SK-N-SH (cell line): ENCODE measurements at regions not wholly inside any gene's neighbourhood (a gene's known extent, or its start where the extent isn't known, plus 50 kb on each side); places are given as distances from the start of the nearest gene placed in this dataset.

Experiments
- CTCF ChIA-PET: fragments of 300-600, 350-600 bp; formaldehyde crosslinking; extraction: SDS; loops from one replicate; lab custom pipeline; 2021; lab: Yijun Ruan, JAX
- POLR2A ChIA-PET: fragments of 350-600 bp; sonication (Branson Sonifier 250); formaldehyde crosslinking; extraction: SDS; loops from one replicate; lab custom pipeline; 2020; ENCODE audit warnings: antibody characterized with exemption, inconsistent platforms; lab: Yijun Ruan, JAX
- DNase-seq: peaks from one replicate; pipeline ENCODE4 v3.0.0; 2012
- H2AFZ ChIP-seq: fragments of 200-600 bp; sonication (generic); 2 replicates; pipeline ENCODE4 v1.8.1; 2016; ENCODE audit warnings: antibody characterized with exemption, mild to moderate bottlenecking, low read depth
- H3F3A ChIP-seq: fragments of 200-600 bp; sonication (generic); replicated peaks from 2 replicates; pipeline ENCODE3; 2016; ENCODE audit warnings: antibody characterized with exemption, mild to moderate bottlenecking; ENCODE audit not compliant: insufficient read depth
- H3K27ac ChIP-seq, 2 experiments: fragments of 200-500 bp in 1 of 2; fragments of 200-600 bp in 1 of 2; sonication (Bioruptor generic) in 1 of 2; sonication (generic), shearing (Covaris generic) in 1 of 2; 2 replicates each; pipeline versions ENCODE4 v1.5.1 to v1.6.1; 2014 to 2016; ENCODE audit warnings: low read depth in 2 of 2, inconsistent platforms in 1 of 2, low read length in 1 of 2, mild to moderate bottlenecking in 1 of 2, mixed read lengths in 1 of 2
- H3K27me3 ChIP-seq: fragments of 200-600 bp; sonication (generic), shearing (Covaris generic); 2 replicates; pipeline ENCODE4 v1.6.1; 2016; ENCODE audit warnings: mixed run types; ENCODE audit not compliant: insufficient read depth
- H3K36me3 ChIP-seq, 2 experiments: fragments of 200-500 bp in 1 of 2; fragments of 200-600 bp in 1 of 2; sonication (Bioruptor generic) in 1 of 2; sonication (generic) in 1 of 2; replicated peaks in 1 of 2; 2 replicates each; pipeline versions ENCODE3 to v1.5.1; 2014 to 2016; ENCODE audit warnings: low read length in 1 of 2, mild to moderate bottlenecking in 1 of 2; ENCODE audit not compliant: insufficient read depth in 2 of 2, control insufficient read depth in 1 of 2
- H3K4me1 ChIP-seq, 2 experiments: fragments of 200-500 bp in 1 of 2; fragments of 200-600 bp in 1 of 2; sonication (Bioruptor generic) in 1 of 2; sonication (generic), shearing (Covaris generic) in 1 of 2; 2 replicates each; pipeline versions ENCODE4 v1.5.1 to v1.6.1; 2014 to 2016; ENCODE audit warnings: low read depth in 1 of 2, low read length in 1 of 2, mixed run types in 1 of 2; ENCODE audit not compliant: insufficient read depth in 2 of 2, control insufficient read depth in 1 of 2
- H3K4me2 ChIP-seq: fragments of 200-600 bp; sonication (generic), shearing (Covaris generic); 2 replicates; pipeline ENCODE4 v1.6.1; 2017; ENCODE audit warnings: mixed run types
- H3K4me3 ChIP-seq, 2 experiments: fragments of 200-500 bp in 1 of 2; fragments of 200-600 bp in 1 of 2; sonication (Bioruptor generic) in 1 of 2; sonication (generic), shearing (Covaris generic) in 1 of 2; 2 replicates each; pipeline versions ENCODE4 v1.5.1 to v1.8.1; 2014 to 2016; ENCODE audit warnings: low read depth in 2 of 2, inconsistent platforms in 1 of 2, low read length in 1 of 2, mild to moderate bottlenecking in 1 of 2, mixed read lengths in 1 of 2, moderate library complexity in 1 of 2
- H3K79me2 ChIP-seq: fragments of 200-600 bp; sonication (generic); 2 replicates; pipeline ENCODE4 v1.8.1; 2017; ENCODE audit warnings: mild to moderate bottlenecking; ENCODE audit not compliant: insufficient read depth
- H3K9ac ChIP-seq: fragments of 200-600 bp; sonication (generic); 2 replicates; pipeline ENCODE4 v1.6.1; 2017; ENCODE audit warnings: mixed run types
- H3K9me2 ChIP-seq: fragments of 200-600 bp; sonication (generic); 2 replicates; pipeline ENCODE4 v1.6.1; 2017; ENCODE audit warnings: mixed run types
- H3K9me3 ChIP-seq: fragments of 200-600 bp; sonication (generic); 2 replicates; pipeline ENCODE4 v1.6.1; 2017; ENCODE audit warnings: mixed run types, mild to moderate bottlenecking, moderate library complexity
- H4K20me1 ChIP-seq: fragments of 200-600 bp; sonication (generic); 2 replicates; pipeline ENCODE4 v1.6.1; 2017; ENCODE audit warnings: mild to moderate bottlenecking, mixed run types; ENCODE audit not compliant: insufficient read depth
- CHD2 ChIP-seq: fragments of 150-350 bp; IDR thresholded peaks from 2 replicates; pipeline ENCODE4 v1.6.1; 2018; ENCODE audit warnings: low read length; ENCODE audit not compliant: partially characterized antibody
- CTCF ChIP-seq: fragments of 200-600 bp; sonication (generic); IDR thresholded peaks from 2 replicates; pipeline ENCODE4 v1.6.1; 2017; ENCODE audit warnings: antibody characterized with exemption, mild to moderate bottlenecking, moderate library complexity
- EP300 ChIP-seq, 2 experiments: IDR thresholded peaks; 2 replicates each; pipeline versions ENCODE4 v1.4.0 to v1.6.1; 2012; ENCODE audit warnings: borderline replicate concordance in 1 of 2, low read depth in 1 of 2, low read length in 1 of 2
- FOXJ3 ChIP-seq: sonication (generic); formaldehyde crosslinking; IDR thresholded peaks from 2 replicates; pipeline ENCODE4 v1.5.1; 2020; ENCODE audit warnings: mild to moderate bottlenecking, missing genetic modification reagents
- FOXM1 ChIP-seq: IDR thresholded peaks from 2 replicates; pipeline ENCODE4 v1.4.0; 2012; ENCODE audit warnings: low read depth, mild to moderate bottlenecking
- MAX ChIP-seq: IDR thresholded peaks from 2 replicates; pipeline ENCODE4 v1.4.0; 2012; ENCODE audit warnings: low read depth
- MEF2A ChIP-seq: IDR thresholded peaks from 2 replicates; pipeline ENCODE4 v1.4.0; 2012; ENCODE audit warnings: low read depth, borderline replicate concordance
- MXI1 ChIP-seq: IDR thresholded peaks from 2 replicates; pipeline ENCODE4 v1.6.1; 2012; ENCODE audit warnings: mild to moderate bottlenecking, low read depth, low read length, improper control_type of control experiment
- NFIC ChIP-seq: IDR thresholded peaks from 2 replicates; pipeline ENCODE4 v1.4.0; 2012; ENCODE audit warnings: borderline replicate concordance
- NRF1 ChIP-seq: IDR thresholded peaks from 2 replicates; pipeline ENCODE4 v1.6.1; 2012; ENCODE audit warnings: low read depth, mild to moderate bottlenecking, low read length
- POLR2AphosphoS5 ChIP-seq: IDR thresholded peaks from 2 replicates; pipeline ENCODE4 v1.6.1; 2012; ENCODE audit warnings: low read depth, low read length
- RAD21 ChIP-seq: IDR thresholded peaks from 2 replicates; pipeline ENCODE4 v1.6.1; 2012; ENCODE audit warnings: mild to moderate bottlenecking, low read length
- SMC3 ChIP-seq: IDR thresholded peaks from 2 replicates; pipeline ENCODE4 v1.6.1; 2012; ENCODE audit warnings: low read depth, low read length, improper control_type of control experiment
- USF1 ChIP-seq: IDR thresholded peaks from 2 replicates; pipeline ENCODE4 v1.4.0; 2012; ENCODE audit warnings: low read depth, borderline replicate concordance
- ZBTB33 ChIP-seq: IDR thresholded peaks from 2 replicates; pipeline ENCODE4 v1.4.0; 2012; ENCODE audit warnings: low read depth, borderline replicate concordance
- WGBS: methylation state at CpG from one replicate; pipeline ENCODE4 v1.1.6; 2017; ENCODE audit warnings: low lambda C conversion rate; 5-methylcytosine and 5-hydroxymethylcytosine counted together

GRCh38 chr14:103231376-103232019, 102.5 kb upstream of the EIF5 start:
- 88% methylated on average over 12 of the region's 22 CpGs for WGBS
- CTCF ChIA-PET = no interaction called here
- no peaks in the 10 kb centered on the region for H3K9me2 ChIP-seq

More at GRCh38 chr14:103231376-103232019, 102.5 kb upstream of the EIF5 start:
- Histone ChIP-seq H3K4me3 (no peak overlapping the region), H3K4me2 (no peak overlapping the region), H3K4me1 (peaks cover 0 to 6% of the 10 kb centered on the region in 2 experiments; a peak in 1 of 4 replicates), H3K27ac (no peak overlapping the region), H3K36me3 (no peaks in the 10 kb centered on the region), H4K20me1 (no peaks in the 10 kb centered on the region), H3K79me2 (no peaks in the 10 kb centered on the region), H3K27me3 (no peaks in the 10 kb centered on the region), H3K9ac (no peak overlapping the region), H3F3A (no peaks in the 10 kb centered on the region), H2AFZ (no peak overlapping the region), H3K9me3 (no peaks in the 10 kb centered on the region)
- POLR2A ChIA-PET = no interaction called here
- TF ChIP-seq SMC3 (no peak), ZBTB33 (no peak), MEF2A (no peak), MXI1 (no peak), CTCF (no peak), CHD2 (no peak), NRF1 (no peak), FOXJ3 (CRISPR knock-in tag) (no peak), POLR2AphosphoS5 (no peak), RAD21 (no peak), FOXM1 (no peak), USF1 (no peak), MAX (no peak), EP300 (IDR thresholded peaks at IDR 0.05; ENCODE audit: borderline replicate concordance in 1 of 2, low read depth in 1 of 2, low read length in 1 of 2) (no peak), NFIC (no peak)
- DNase-seq = peak; percentile 29
